HepG2 (cell line): ENCODE measurements at regions not wholly inside any gene's neighbourhood (a gene's known extent, or its start where the extent isn't known, plus 50 kb on each side); places are given as distances from the start of the nearest gene placed in this dataset.

Experiments used
- ATAD3A ChIP-seq: sonication (generic); formaldehyde crosslinking; IDR thresholded peaks from 2 replicates; pipeline ENCODE4 v1.4.0; 2020; ENCODE audit warnings: missing genetic modification reagents
- DDIT3 ChIP-seq: sonication (generic); formaldehyde crosslinking; IDR thresholded peaks from 2 replicates; pipeline ENCODE4 v1.4.0; 2020; ENCODE audit warnings: mild to moderate bottlenecking, missing genetic modification reagents
- ERF ChIP-seq: IDR thresholded peaks from 2 replicates; pipeline ENCODE4 v1.6.1; 2018; ENCODE audit warnings: missing biosample characterization, missing genetic modification reagents
- HIVEP1 ChIP-seq: sonication (generic); formaldehyde crosslinking; IDR thresholded peaks from 2 replicates; pipeline ENCODE4 v1.4.0; 2020; ENCODE audit warnings: mild to moderate bottlenecking, missing genetic modification reagents
- HOXA9 ChIP-seq: sonication (generic); formaldehyde crosslinking; IDR thresholded peaks from 2 replicates; pipeline ENCODE4 v1.8.1; 2022; ENCODE audit warnings: missing genetic modification reagents, mild to moderate bottlenecking, moderate library complexity, borderline replicate concordance
- NFE2L1 ChIP-seq: sonication (generic); formaldehyde crosslinking; IDR thresholded peaks from 2 replicates; pipeline ENCODE4 v1.4.0; 2020; ENCODE audit warnings: missing genetic modification reagents, mild to moderate bottlenecking, borderline replicate concordance
- PRDM4 ChIP-seq: sonication (generic); formaldehyde crosslinking; IDR thresholded peaks from 2 replicates; pipeline ENCODE4 v1.9.0; 2021; ENCODE audit warnings: missing genetic modification reagents, borderline replicate concordance
- PREB ChIP-seq: sonication (generic); formaldehyde crosslinking; IDR thresholded peaks from 2 replicates; pipeline ENCODE4 v1.4.0; 2020; ENCODE audit warnings: missing genetic modification reagents
- ZBTB10 ChIP-seq: sonication (generic); formaldehyde crosslinking; IDR thresholded peaks from 2 replicates; pipeline ENCODE4 v1.4.0; 2020; ENCODE audit warnings: missing genetic modification reagents, borderline replicate concordance
- ZNF784 ChIP-seq: sonication (generic); formaldehyde crosslinking; IDR thresholded peaks from 2 replicates; pipeline ENCODE4 v1.5.1; 2020; ENCODE audit warnings: missing genetic modification reagents, mild to moderate bottlenecking, borderline replicate concordance
- ZNF83 ChIP-seq: sonication (generic); formaldehyde crosslinking; IDR thresholded peaks from 2 replicates; pipeline ENCODE4 v1.4.0; 2020; ENCODE audit warnings: missing genetic modification reagents, mild to moderate bottlenecking, borderline replicate concordance

- TF ChIP-seq ERF (CRISPR knock-in tag), result no peak
- no peak for TF ChIP-seq PREB (CRISPR knock-in tag)
- TF ChIP-seq DDIT3 (CRISPR knock-in tag), result no peak
- no peak for TF ChIP-seq HOXA9 (CRISPR knock-in tag)
- no peak for TF ChIP-seq ZNF83 (CRISPR knock-in tag)
- no peak for TF ChIP-seq ZBTB10 (CRISPR knock-in tag)
- TF ChIP-seq PRDM4 (CRISPR knock-in tag), result no peak
- TF ChIP-seq ATAD3A, result no peak
- no peak for TF ChIP-seq ZNF784 (CRISPR knock-in tag)
- TF ChIP-seq HIVEP1, result no peak
- no peak for TF ChIP-seq NFE2L1
- TF ChIP-seq, all 625 proteins: peak for 0
These were observed 92.3 kb upstream of the TLE3 start (continued) for GRCh38 chr15:70189826-70190695.
